Hematopoietic multipotent progenitor cell treated with erythropoietin and hydrocortisone succinate and interleukin-3 and kit ligand, for 4 days (in vitro differentiated cells): ENCODE measurements at regions not wholly inside any gene's neighbourhood (a gene's known extent, or its start where the extent isn't known, plus 50 kb on each side); places are given as distances from the start of the nearest gene placed in this dataset.
"Not testable (repeated sequence)": the region's sequence is repeated elsewhere in the genome, so short reads cannot be mapped to it uniquely, and the experiment has no call there.

ENCODE experiments used
- DNase-seq: peaks from one replicate; pipeline ENCODE4 v3.0.0-alpha.2; 2015

- DNase-seq: peak; percentile 87
These were observed 67.0 kb downstream of the CHRNA1 start for GRCh38 chr2:174697255-174697654.

DNA sequence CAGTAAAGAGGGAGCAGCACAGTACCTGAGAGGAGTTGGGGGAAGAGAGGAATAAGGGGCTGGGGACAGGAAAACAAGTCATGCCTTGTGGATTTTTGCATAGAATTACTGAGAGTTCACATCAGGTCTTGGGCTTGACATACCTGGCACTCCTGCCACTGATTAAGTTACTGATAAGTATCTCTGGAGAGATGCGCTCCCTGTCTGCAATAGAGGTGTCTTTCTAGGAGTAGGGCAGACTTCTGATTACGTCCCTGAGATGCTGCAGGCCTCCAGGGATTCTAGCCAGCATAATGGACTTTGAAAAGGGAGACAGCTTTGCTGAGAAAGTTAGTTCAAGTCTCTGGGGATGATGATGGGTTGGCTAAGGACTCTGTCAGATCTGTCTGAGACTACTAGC, 69.4 kb downstream of the CHRNA1 start:
- DNase-seq: no peak

GRCh38 chr2:174694196-174694878, 69.9 kb downstream of the CHRNA1 start:
- DNase-seq: no peak

DNA sequence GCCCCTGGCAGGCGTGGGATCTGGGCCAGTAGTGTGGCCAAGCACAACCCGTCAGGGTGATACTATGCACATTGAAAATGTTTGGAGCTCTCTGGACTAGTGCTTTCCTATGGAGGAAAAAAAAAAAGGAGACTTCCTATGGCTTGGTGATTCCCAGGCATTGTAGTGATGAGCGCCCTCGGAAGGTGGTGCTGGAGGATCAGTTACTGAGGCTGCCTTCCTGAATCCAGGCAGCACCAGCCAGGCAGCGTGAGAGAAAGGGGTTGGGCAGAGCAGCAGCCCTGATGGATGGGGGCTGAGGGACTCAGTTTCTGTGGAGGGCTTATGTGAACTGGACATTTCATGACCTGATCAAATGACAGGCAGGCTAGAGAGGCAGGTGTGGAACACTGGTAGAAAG, 70.9 kb downstream of the CHRNA1 start:
- DNase-seq: no peak

GRCh38 chr2:174692256-174692919, 71.9 kb downstream of the CHRNA1 start:
- no peak for DNase-seq

DNA sequence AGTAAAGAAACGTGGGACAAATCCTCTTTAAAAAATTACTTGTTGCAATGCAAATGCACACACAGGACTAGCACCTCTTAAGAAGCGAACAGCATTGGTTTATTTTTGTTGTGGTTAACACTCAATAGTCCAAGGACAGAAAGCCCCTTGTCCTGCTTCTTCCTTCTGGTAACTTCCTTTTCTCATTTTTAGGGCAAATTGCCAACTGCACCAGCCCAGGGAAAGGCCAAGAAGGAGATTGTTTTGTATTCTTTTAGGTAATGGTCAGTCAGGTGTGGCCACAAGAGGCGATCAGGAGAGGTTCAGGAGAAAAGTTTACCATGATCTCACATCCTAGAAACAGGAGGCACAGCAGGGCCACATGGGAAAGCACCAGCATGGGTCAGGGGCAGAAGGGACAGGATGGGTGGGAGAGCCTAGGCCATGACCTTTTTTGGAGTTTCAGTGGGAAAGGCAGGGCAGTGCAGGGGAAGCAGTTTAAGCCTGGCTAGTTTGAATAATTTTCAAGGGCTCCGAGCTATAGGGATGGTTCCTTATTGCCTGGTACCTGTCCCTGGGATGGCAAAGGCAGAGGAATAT, 73.0 kb downstream of the CHRNA1 start:
- no peak for DNase-seq

GRCh38 chr2:174690026-174690425, 74.2 kb downstream of the CHRNA1 start:
- DNase-seq: no peak

GRCh38 chr2:174688079-174688478, 76.2 kb downstream of the CHRNA1 start:
- DNase-seq: peak; percentile 78

DNA sequence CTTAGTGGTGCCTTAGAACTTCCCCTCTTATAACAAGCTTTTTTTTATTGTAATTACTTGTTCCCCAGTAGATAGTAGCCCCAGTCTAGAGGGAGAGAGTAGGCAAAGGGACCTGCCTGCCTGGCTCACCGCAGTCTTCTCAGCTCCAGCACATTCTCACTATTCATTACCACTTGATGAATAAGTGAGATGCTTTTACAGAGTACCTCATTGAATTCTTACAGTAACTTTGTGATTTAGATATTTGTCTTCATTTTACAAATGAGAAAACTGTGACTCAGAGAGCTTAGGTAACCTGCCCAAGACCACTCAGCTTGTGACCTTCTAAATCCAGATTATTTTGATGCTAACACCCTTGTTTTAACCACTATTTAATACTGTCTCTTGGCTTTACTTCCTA, 77.8 kb downstream of the CHRNA1 start:
- DNase-seq: no peak

- peak; percentile 80 for DNase-seq
These were observed 80.9 kb downstream of the CHRNA1 start for GRCh38 chr2:174683392-174683759.

DNA sequence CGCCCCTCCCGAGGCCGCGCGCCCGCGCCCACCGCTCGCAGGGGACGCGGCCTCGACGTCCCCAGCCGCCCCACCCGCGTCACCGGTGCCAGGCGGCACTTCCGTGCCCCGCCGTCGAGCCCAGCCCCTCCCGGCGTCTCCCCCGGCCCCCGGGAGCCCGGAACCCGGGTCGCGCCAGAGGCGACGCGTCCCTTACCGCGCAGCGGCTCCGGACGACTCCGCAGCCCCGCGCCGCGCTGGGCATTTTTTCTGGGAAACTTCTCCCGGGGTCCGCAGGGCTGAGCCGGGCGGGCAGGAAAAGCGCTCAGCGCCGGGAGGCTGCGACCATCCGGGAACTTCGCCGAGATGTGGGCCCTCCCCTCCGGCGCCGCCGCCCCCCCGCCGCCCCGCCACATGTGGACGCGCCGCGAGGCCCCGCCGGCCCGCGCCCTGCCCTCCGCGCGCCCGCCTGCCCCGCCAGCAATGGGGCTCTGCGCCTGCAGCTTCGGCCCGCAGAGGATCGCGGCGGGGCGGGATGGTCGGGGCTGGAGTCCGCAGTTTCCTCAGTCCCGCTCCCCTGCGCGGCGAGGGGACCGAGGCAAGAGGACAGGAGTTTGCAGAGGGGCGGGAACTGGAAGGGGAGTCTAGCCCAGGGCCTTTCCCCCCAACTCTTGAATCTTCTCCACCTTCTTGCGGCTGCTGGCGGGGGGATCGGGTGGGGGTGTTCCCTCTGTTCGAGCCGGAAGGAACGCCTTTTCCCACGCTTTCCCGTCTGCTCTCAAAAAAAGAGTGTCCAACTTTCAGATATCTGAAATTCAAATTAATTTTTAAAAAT, 81.5 kb downstream of the CHRNA1 start:
- DNase-seq: peak; percentile 70

DNA sequence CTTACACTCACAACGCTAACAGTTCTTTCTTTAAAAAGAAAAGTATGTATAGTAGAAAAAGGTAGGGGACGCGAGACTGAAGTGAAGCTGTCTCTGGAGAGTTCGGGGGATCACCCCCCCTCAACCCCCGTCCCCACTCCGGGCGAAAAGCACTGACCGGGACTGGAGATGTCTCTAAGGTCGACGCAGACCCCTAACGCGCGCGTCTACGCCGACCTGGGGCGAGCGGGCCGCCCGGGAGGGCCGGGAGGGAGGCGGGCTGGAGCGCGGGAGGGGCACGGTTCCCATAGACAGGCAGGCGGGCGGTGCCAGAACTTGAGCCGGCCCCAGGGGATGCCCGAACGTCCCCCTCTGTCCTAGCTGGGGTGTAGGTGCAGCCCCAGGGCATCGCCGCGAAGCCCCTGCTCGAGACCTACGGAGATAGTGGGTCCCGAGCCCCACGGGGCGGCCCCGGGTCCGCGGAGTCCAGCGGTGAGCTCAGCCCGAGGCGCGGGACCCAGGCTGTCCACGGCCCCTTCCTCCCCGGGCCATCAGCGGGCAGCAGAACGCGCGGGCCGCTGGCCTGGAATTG, 82.2 kb downstream of the CHRNA1 start:
- peak; percentile 54 for DNase-seq

GRCh38 chr2:174681099-174682006, 82.9 kb downstream of the CHRNA1 start:
- no peak for DNase-seq

- no peak for DNase-seq
These were observed 82.6 kb upstream of the WIPF1 start for GRCh38 chr2:174680221-174680620.

DNA sequence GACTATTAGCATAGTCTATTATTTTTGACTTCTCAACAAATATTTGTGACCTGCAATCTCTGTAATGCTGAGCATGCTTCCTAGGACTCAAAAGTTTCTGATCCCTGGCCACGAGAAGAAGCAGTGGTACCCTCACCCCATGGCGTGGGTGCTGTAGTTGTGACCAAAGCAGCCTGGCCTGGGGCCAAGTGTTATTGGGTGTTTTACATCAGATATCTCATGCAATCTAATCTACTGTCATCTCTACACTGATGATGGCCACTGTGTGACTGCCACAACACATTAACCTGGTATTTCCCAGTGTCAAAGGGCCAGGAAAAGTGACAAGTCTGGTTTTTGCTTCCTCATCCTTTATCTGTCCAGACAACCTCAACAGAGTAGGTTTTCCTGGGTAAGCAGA, 80.8 kb upstream of the WIPF1 start:
- peak; percentile 13 for DNase-seq

GRCh38 chr2:174675615-174676014, 78.0 kb upstream of the WIPF1 start:
- no peak for DNase-seq

- no peak for DNase-seq
These were observed 76.3 kb upstream of the WIPF1 start for GRCh38 chr2:174673876-174674275.

DNA sequence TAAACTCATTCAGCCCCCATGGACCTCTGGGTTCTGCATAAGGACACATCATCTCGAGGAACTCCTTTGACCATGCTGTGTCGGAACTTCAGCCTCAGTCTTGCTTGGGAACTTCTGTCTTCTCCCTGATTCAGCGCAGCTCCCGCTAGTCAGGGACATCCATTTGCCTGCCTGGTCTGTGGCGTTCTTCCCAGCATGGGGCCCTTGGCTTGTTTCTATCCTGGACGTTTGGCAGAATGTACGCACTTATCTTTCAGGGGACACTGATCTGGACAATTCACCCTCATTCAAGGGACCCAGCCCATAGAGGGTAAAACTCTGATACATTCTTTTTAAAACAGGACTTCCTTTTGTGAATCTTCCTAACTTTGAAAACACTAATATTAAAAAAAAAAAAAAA, 75.8 kb upstream of the WIPF1 start:
- no peak for DNase-seq

GRCh38 chr2:174671532-174671931, 73.9 kb upstream of the WIPF1 start:
- not testable (repeated sequence) for DNase-seq

DNA sequence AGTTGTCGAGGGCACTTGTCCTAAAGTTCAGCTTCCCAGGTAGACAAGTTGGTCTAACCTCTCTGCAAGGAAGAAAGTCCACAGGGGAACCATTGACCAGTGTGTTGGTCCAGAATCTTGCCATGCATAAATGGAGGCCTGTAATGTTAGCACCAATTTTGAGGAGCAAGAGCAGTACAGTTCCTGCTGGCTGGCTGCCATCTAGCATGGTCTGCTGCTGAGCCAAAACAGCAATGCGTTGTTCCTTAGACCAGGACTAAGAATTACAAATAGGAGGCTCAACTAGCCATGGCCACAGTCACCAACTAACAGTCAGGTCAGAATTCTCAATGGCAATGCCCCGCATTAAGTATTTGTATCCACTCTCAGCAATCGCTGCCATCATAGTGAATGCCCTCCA, 72.8 kb upstream of the WIPF1 start:
- no peak for DNase-seq

- no peak for DNase-seq
These were observed 71.7 kb upstream of the WIPF1 start for GRCh38 chr2:174669336-174669735.

- no peak for DNase-seq
These were observed 70.5 kb upstream of the WIPF1 start for GRCh38 chr2:174668075-174668474.
